ENCODE measurements at regions not wholly inside any gene's neighbourhood (a gene's known extent, or its start where the extent isn't known, plus 50 kb on each side); places are given as distances from the start of the nearest gene placed in this dataset.

- TF ChIP-seq CTCF (IDR thresholded peaks at IDR 0.05) (no peak), POLR2A (IDR thresholded peaks at IDR 0.05) (no peak)
Measured at GRCh38 chr1:101102426-101103156, 77.0 kb upstream of the DPH5 start.

Measured in ovary (tissue), 3 donors.